ENCODE measurements at regions not wholly inside any gene's neighbourhood (a gene's known extent, or its start where the extent isn't known, plus 50 kb on each side); places are given as distances from the start of the nearest gene placed in this dataset.

GRCh38 chr9:86830356-86830755 is 117.0 kb downstream of the GAS1 start:
- DNase-seq (ENCODE audit: low spot score), result no peak

- DNase-seq (ENCODE audit: low spot score), result no peak
Measured at GRCh38 chr9:86829496-86830046, 117.7 kb downstream of the GAS1 start.

- no peak for DNase-seq (ENCODE audit: low spot score)
Measured at GRCh38 chr9:86828631-86829030, 118.7 kb downstream of the GAS1 start.

- DNase-seq (ENCODE audit: low spot score), result no peak
Measured at GRCh38 chr9:86827893-86828292, 119.4 kb downstream of the GAS1 start.

GRCh38 chr9:86825299-86825698 is 122.0 kb downstream of the GAS1 start:
- no peak for DNase-seq (ENCODE audit: low spot score)

GRCh38 chr9:86822006-86822801 is 125.1 kb downstream of the GAS1 start:
- DNase-seq (ENCODE audit: low spot score), result no peak

- no peak for DNase-seq (ENCODE audit: low spot score)
Measured at GRCh38 chr9:86821006-86821845, 126.1 kb downstream of the GAS1 start.

- DNase-seq (ENCODE audit: low spot score), result no peak
Measured at GRCh38 chr9:86819552-86819951, 127.8 kb downstream of the GAS1 start.

GRCh38 chr9:86818636-86819035 is 128.7 kb downstream of the GAS1 start:
- DNase-seq (ENCODE audit: low spot score), result no peak

GRCh38 chr9:86816868-86817267 is 130.4 kb downstream of the GAS1 start:
- no peak for DNase-seq (ENCODE audit: low spot score)

- no peak for DNase-seq (ENCODE audit: low spot score)
Measured at GRCh38 chr9:86816366-86816765, 130.9 kb downstream of the GAS1 start.

GRCh38 chr9:86812616-86813015 is 134.7 kb downstream of the GAS1 start:
- no peak for DNase-seq (ENCODE audit: low spot score)

- no peak for DNase-seq (ENCODE audit: low spot score)
Measured at GRCh38 chr9:86809759-86810367, 137.4 kb downstream of the GAS1 start.

- DNase-seq (ENCODE audit: low spot score), result no peak
Measured at GRCh38 chr9:86809151-86809550, 138.2 kb downstream of the GAS1 start.

GRCh38 chr9:86807367-86807976 is 139.8 kb downstream of the GAS1 start:
- DNase-seq (ENCODE audit: low spot score), result peak; percentile 44

GRCh38 chr9:86804011-86804410 is 143.3 kb downstream of the GAS1 start:
- DNase-seq (ENCODE audit: low spot score), result no peak

- no peak for DNase-seq (ENCODE audit: low spot score)
Measured at GRCh38 chr9:86802900-86803673, 144.2 kb downstream of the GAS1 start.

- no peak for DNase-seq (ENCODE audit: low spot score)
Measured at GRCh38 chr9:86801246-86801645, 146.1 kb downstream of the GAS1 start.

- DNase-seq (ENCODE audit: low spot score), result no peak
Measured at GRCh38 chr9:86800681-86801080, 146.6 kb downstream of the GAS1 start.

- no peak for DNase-seq (ENCODE audit: low spot score)
Measured at GRCh38 chr9:86798966-86799365, 148.3 kb downstream of the GAS1 start.

- DNase-seq (ENCODE audit: low spot score), result no peak
Measured at GRCh38 chr9:86796666-86797065, 150.6 kb downstream of the GAS1 start.

Data from putamen (tissue), 1 donor.